HG03064 (cell line): ENCODE measurements at regions not wholly inside any gene's neighbourhood (a gene's known extent, or its start where the extent isn't known, plus 50 kb on each side); places are given as distances from the start of the nearest gene placed in this dataset.
"Not testable (repeated sequence)": the region's sequence is repeated elsewhere in the genome, so short reads cannot be mapped to it uniquely, and the experiment has no call there.

ENCODE experiments used
- ATAC-seq: cut with Tn5 transposase; IDR thresholded peaks from one replicate; pipeline ENCODE4 v1.9.1; 2021; ENCODE audit warnings: low read depth; ENCODE audit not compliant: unreplicated experiment

DNA sequence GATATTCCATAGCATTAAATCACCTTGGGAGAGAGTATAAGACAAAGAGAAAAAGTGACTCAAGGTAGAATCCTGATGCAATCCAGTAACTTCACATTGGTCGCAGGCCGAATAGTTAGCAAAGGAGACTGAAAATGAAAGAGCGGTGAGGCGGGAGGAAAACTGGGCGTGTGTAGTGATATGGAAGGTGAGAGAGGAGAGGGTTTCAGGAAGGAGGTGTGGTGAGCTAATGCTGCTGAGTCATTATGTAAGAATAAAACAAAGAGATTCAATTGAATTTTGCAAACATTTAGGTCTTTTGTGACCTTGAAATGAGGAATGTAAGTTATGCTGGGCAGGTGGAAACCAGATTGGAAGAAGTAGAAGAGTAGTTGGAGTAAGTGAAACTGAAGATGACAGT lies 235.3 kb downstream of the C3orf38 start:
- peak; percentile 90 for ATAC-seq

DNA sequence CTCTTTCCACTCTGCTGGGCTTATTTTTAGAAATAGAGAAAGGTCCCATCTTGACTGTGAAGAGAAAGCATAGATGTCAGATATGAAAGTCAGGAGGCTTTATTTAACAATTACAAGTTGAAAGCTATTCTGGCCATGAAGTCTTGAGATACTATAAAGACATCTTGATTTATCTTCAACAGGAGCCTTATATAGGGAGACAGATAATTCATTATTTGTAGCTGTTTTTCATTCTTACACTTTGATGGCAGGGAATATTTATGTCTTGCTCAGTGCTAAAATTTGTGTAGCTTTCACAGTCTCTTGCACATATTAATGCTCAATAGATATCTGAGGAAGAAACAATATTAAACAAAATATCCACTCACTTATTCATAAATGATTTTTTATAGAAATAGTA lies 248.8 kb downstream of the C3orf38 start:
- ATAC-seq: no peak

DNA sequence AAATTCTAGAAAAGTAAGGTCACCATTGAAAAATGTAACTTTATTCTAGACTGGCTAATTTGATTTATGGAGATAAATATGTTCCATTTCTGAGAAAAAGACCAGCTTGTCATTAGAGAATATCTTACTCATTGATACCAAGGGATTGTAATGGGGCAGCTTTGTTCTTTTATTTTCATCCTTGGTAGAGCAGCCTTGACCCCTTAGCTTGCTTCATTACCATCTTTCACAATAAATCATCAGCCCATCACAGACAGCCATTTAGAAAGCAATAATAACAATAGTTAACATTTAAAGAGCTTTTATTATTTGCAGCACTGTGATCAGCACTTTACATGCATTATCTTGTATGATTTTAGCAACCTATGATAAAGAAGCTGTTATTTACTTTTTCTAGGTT lies 253.6 kb downstream of the C3orf38 start:
- ATAC-seq: no peak

DNA sequence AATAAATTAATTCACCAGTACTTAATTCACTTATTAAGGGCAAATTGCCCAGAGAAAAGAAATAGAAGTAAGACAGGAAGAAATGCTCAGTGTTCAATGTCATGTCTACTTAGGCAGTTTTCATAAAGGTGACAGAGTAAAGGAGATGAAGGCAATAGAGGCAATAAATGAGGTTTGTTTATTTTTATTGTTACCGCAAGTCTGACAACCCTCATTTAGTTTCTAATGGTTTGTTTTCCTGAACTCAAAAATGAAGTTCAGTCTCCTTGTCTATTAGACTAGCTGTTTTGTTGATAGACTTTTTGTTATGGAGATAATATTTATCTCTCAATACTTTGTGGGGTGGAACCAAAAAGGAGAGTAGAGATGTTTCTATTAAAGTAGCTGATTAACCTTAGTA lies 258.3 kb downstream of the C3orf38 start:
- ATAC-seq: no peak

DNA sequence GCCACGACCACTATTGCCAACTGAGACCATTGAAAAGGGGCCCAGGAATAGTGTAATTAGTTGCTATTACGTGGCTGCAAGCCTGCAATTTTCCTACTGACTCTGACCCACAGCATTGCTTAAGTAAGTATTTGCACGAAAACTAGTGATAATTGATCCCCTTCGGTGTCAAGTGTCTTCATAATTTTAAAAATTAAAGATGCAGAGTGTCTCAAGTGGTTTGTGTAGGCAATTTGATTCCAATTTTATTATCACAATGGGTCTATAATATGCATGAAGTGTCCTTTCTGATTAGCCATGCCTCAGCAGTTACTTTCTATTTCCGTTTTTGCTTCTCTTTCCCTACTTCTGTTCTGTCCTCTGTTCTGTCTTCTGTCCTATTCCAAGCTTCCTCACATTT lies 259.2 kb downstream of the C3orf38 start:
- ATAC-seq: no peak

- no peak for ATAC-seq
Measured at GRCh38 chr3:88410259-88410658, 260.5 kb downstream of the C3orf38 start.

GRCh38 chr3:88412346-88412745 lies 262.6 kb downstream of the C3orf38 start:
- ATAC-seq: no peak

GRCh38 chr3:88416436-88416835 lies 266.7 kb downstream of the C3orf38 start:
- no peak for ATAC-seq

- no peak for ATAC-seq
Measured at GRCh38 chr3:88418219-88418618, 268.5 kb downstream of the C3orf38 start.

DNA sequence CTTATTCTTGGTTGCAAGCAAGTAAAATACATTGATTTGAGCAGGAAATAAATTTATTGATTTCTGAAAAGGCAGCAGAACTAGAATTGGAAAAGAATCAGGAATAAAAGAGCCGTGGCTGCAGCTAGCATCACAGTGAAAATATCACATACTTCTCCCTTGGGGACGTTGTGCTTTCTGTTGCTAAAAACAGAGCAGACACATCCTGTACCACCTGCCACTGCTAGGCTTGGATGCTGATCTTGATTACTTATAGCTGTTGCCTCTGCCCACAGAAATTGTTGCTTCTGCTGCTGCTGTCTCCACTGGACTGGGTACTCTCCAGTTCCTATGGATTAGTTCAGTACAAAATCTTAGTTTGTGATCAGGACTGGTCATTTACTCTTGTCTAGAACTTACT lies 283.8 kb downstream of the C3orf38 start:
- ATAC-seq: peak; percentile 99

- ATAC-seq: no peak
Measured at GRCh38 chr3:88434001-88434400, 284.2 kb downstream of the C3orf38 start.

DNA sequence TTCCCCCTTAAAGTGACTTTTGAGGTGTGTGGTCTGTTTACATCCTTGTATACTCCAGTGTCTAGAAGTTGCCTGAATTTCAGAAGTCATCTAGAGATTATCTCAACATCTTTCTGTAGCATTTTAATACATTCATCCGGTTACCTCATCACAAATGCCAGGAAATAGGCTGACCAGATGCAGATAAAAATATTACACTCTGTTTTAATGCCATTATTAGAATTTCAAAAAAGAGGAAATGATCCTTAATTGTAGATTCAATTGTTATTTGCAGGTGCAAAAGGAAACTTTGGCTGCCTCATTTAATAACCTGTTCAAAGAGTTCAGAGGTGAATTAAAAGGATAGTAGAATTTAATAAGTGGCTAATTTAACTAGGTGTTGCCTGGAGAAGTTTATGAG lies 290.9 kb downstream of the C3orf38 start:
- ATAC-seq: no peak

DNA sequence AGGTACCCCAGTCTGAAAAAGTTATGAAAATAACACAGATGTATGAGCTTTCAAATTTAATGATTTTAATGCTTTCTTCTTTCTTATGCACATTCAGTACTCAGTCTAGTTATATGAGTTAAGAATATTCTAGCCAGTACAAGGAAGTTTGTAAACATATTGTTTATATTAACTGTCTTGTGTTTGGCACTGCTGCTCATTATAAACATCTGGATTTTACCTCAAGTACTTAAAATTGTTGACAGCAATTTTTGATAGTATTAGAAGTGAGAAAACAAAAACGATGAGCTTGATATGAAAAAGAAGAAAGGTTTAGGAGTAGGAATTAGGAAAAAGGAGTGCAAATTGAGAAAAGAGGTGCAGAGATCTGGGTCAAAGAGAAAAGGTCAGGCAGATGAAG lies 293.3 kb downstream of the C3orf38 start:
- ATAC-seq: no peak

GRCh38 chr3:88444251-88444650 lies 294.5 kb downstream of the C3orf38 start:
- no peak for ATAC-seq

DNA sequence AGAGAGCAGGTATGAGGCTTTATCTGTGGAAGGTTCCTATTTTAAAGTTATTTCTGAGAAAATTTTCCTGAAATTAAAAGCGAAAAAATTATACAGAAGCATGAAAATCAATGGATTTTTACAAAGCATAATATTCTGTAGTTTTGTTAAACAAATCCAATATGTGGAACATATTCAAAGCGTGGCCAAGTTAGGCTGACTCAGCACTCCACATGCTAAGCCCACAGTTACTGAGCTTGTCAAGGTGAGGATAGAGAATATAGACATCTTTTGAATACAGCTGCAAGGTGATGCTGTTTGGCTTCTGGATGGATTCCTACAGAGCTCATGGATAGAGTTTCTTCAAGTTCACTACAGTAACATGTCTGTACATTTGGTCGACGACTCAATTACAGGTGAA lies 302.5 kb downstream of the C3orf38 start:
- no peak for ATAC-seq

DNA sequence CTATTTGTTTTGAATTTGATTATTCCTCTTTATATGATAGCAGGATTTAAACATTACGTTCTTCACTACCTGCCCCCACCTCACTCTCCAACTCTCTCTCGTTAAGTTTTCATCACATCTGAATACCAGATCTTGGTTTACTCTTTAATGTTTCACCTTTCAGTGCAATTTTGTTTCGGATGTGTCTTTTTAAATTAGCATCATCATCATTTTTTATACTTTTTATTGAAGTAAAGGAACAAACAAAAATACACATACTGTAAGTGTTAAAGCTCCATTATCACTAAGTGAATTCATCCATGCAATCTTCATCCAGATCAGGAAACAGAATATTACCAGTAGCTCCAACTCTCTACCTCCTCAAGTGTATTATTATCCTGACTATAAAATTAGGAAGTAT lies 310.6 kb downstream of the C3orf38 start:
- no peak for ATAC-seq

- no peak for ATAC-seq
Measured at GRCh38 chr3:88462230-88462629, 312.5 kb downstream of the C3orf38 start.

GRCh38 chr3:88467191-88467590 lies 317.4 kb downstream of the C3orf38 start:
- ATAC-seq: no peak

GRCh38 chr3:88469216-88469615 lies 319.5 kb downstream of the C3orf38 start:
- ATAC-seq: no peak

DNA sequence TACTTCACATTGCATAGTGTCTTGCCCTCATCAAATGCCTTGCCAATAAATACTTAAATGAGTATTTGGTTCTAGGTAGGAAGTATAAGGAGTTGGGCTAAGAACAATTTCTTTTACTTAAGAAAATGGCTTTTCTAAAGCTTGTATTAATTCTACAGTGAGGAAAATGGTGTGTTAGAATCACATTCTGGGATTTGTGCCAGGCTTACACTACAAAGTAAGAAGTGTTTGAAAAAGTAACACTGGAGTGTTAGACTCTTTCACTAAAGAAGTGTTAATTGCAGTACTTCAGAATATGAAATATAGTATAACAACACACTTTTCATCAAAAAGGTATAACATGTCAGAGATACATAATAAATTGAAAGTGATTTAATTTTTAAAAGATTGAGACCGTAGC lies 328.7 kb downstream of the C3orf38 start:
- no peak for ATAC-seq

GRCh38 chr3:88480822-88481221 lies 331.1 kb downstream of the C3orf38 start:
- no peak for ATAC-seq

GRCh38 chr3:88485001-88485400 lies 335.2 kb downstream of the C3orf38 start:
- no peak for ATAC-seq

DNA sequence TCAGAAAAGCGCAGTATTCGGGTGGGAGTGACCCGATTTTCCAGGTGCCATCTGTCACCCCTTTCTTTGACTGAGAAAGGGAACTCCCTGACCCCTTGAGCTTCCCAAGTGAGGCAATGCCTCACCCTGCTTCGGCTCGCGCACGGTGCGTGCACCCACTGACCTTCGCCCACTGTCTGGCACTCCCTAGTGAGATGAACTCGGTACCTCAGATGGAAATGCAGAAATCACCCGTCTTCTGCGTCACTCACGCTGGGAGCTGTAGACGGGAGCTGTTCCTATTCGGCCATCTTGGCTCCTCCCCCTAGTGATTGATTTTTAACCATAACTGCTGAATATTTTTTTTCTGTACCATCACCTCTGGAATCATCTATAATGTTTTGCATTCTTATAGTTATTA lies 359.1 kb downstream of the C3orf38 start:
- ATAC-seq: not testable (repeated sequence)

DNA sequence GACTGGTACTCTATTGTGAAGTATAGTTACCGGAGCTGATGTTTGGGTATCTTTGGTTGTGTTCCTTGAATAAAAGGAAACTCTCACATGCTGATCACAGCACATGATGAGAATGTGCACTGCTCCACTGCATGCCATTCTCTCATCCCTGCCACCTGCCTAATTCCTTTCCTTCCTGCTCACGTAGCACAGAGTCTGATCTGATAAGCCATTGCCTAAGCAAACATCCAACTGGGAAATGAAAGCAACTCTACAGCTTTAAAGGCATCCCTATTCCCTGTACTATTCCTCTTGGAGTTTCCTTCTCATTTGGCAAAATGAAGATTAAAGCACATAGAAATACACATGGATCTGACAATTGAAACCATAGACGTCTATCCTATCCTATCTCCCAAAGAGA lies 359.8 kb downstream of the C3orf38 start:
- no peak for ATAC-seq
